Thyroid gland (tissue), 4 donors: ENCODE measurements at regions not wholly inside any gene's neighbourhood (a gene's known extent, or its start where the extent isn't known, plus 50 kb on each side); places are given as distances from the start of the nearest gene placed in this dataset.

Experiments
- CTCF ChIP-seq, 6 experiments: fragments of 200-600 bp in 3 of 6; fragments of 450-650 bp in 3 of 6; sonication (generic) in 3 of 6; IDR thresholded peaks; one replicate each; pipeline ENCODE4 v1.5.1; 2016 to 2019; ENCODE audit warnings: antibody characterized with exemption in 6 of 6, mild to moderate bottlenecking in 2 of 6, inconsistent platforms in 1 of 6, moderate library complexity in 1 of 6
- POLR2A ChIP-seq, 2 donors: fragments of 450-650 bp; IDR thresholded peaks; one replicate each; pipeline ENCODE4 v1.6.1; 2017; ENCODE audit warnings: antibody characterized with exemption in 2 of 2, mild to moderate bottlenecking in 2 of 2, moderate library complexity in 1 of 2

- TF ChIP-seq CTCF (IDR thresholded peaks at IDR 0.05) (no peak), POLR2A (IDR thresholded peaks at IDR 0.05) (no peak)
Measured at GRCh38 chr11:93268287-93269040, 62.1 kb upstream of the DEUP1 start.
